GM18520 (cell line): ENCODE measurements at regions not wholly inside any gene's neighbourhood (a gene's known extent, or its start where the extent isn't known, plus 50 kb on each side); places are given as distances from the start of the nearest gene placed in this dataset.

Experiments
- ATAC-seq: cut with Tn5 transposase; IDR thresholded peaks from one replicate; pipeline ENCODE4 v1.9.1; 2021; ENCODE audit not compliant: unreplicated experiment

DNA sequence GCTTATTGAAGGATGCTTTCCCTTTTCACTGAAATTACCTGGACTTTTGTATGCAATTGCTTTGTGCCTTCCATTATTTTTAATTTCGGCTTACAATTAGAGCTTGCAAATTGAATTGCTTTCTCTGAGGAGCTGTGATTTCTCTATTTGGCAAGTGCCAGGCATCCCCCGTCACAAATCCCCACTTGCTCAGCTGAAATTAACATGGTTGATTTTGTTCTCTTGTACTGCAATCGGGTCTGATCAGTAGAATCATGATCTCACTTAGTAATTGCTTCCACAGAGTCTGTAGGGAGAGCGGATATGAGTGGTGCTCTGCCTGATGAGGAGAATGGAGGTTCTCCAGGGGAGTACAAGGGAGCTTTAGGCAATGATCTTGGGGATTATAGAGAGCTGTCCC, 495.5 kb upstream of the SGCD start:
- ATAC-seq = no peak

- no peak for ATAC-seq
Observed at GRCh38 chr5:155833287-155833686, 493.7 kb upstream of the SGCD start.

- ATAC-seq = no peak
Observed at GRCh38 chr5:155834271-155834975, 492.5 kb upstream of the SGCD start.

DNA sequence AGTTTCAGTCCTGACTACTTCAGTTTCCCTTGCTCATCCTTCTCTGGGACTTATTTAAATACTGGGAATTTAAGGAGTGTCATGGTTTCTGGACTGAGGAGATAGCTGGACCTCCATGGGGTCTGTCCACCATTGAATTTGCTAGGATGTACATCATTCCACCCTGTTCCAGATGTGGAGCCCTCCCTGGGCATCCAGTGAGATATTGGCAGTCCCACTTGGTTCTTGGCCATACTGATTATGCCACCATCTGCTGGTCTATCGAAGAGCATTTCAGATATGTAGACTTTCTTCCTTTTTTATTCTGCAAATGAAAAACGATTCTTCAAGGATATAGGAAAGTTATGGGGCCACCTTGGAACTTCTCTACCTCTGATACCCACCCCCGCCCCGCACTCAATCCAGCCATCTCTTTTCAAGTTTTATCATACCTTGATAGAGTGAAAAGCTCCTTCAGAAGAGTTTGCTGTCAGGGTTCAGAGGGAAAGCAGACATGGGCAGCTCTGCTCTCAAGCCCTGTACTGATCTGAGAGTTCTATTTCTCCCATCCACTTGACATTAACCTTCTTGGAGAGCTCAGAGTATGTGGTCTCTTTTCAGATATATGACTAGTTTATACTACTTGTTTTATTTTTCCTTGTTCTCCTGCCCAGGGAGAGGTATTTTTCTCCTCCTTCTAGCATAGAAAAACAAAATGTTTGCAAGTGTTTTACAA, 490.7 kb upstream of the SGCD start:
- no peak for ATAC-seq

DNA sequence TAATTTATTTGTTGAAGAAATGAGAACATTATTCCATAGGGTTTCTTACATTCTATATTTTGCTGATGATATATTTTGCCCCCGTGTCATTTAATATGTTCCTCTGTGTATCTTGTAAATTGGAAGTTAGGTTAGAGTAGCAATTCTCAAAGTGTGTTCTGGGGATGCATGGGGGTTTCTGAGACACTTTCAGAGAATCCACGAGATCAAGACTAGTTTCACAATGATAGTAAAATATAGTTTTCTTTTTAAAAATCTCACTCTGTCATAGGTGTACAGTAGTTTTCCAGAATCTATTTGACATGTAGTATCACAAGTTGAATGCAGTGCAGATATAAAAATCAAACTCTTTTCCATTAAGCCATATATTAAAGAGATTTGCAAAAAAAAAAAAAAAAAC, 488.6 kb upstream of the SGCD start:
- no peak for ATAC-seq

GRCh38 chr5:155839251-155840037, 487.5 kb upstream of the SGCD start:
- no peak for ATAC-seq

DNA sequence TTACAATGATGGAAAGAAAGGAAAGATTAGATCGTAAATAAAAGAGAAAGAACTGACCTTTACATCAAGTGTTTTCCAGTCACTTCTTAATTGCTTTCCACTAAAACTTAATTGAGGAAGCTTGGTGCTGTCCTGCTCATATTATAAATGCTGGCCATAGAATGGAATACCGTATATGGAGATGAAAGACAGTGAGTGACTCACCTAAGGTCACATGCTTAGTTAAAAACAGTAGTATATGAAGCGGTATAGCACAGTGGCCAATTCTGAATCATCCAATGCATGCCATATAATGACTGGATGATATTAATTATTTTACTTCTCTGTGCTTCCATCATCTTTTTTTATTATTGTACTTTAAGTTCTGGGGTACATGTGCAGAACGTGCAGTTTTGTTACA, 482.4 kb upstream of the SGCD start:
- no peak for ATAC-seq

GRCh38 chr5:155850370-155850769, 476.6 kb upstream of the SGCD start:
- no peak for ATAC-seq

DNA sequence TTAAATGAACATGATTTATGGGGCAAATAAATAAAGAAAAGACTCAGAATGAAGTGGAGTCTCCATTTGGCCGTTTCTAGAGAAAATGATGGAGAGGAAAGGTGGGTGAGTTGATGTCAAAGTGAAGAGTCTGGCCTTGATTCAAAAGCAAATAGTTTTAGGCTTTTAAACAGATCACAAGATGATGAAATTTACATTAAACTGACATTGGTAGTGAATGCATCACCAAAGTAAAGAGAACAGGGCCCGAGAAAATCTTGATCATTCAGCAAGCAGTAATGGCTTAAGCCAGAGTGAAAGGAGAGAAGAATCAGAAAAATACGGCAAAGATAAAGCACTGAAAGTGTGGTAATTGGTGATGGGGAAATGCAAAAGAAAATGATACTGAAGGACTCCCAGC, 460.0 kb upstream of the SGCD start:
- ATAC-seq = no peak

DNA sequence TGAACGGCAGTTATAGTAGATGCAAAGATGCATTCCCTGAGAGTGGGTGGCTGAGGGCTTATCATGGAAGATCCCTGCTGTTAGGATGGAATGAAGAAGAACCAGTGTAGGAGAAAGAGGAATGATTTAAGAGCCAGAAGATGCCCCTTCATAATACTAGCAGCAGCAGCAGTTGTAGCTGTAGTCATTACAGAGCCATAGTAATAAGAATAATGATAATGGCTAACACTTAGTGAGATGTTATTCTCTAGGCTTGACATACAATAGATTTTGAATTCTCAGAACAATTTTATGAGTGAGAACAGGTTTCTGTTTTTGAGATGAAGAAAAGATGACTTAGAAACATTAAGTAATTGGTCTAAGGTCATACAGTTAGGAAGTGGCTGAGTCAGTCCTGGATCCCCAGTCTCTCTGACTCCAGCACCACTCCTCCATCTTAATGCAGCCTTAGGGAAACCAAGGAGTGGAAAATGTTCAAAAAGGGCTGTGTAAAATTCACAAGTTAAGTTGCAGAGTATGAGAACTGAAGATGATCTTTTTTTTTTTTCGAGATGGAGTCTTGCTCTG, 459.4 kb upstream of the SGCD start:
- ATAC-seq = no peak

DNA sequence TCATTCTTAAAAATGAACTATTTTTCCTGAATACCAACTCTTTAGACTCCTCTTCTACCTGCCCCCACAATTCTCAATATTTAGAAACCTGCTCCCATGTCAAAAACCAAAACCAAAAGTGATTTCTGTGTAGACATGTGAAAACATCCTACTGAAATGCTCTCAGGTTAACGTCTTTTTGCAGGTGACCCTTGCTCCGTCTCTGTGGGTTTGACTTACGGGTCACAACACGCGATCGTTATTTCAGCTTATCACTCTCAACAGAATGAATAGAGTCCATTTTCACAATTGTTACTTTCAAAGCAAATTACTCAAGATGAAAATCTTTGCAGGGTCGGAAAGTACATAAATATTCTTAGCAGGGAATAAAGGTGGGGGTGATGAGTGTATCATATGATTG, 456.3 kb upstream of the SGCD start:
- no peak for ATAC-seq

DNA sequence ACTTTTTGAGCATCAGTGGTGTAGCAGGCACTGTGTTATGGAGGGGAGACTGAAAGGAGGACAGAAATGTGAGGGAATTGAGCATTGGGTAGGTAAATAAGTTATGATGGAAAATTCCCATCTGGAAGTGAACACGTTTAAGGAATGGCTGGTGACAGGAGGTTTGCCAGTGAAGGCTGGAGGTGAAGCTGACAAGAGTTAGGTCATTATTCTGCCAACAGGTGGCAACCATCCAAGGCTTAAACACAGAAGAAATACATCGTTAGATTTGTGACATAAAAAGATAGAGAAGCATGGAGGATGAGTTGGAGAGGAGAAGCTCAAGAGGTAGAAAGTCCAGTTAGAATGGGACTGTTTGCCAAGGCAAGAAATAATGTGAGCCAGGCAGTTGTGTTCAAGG, 455.3 kb upstream of the SGCD start:
- no peak for ATAC-seq

DNA sequence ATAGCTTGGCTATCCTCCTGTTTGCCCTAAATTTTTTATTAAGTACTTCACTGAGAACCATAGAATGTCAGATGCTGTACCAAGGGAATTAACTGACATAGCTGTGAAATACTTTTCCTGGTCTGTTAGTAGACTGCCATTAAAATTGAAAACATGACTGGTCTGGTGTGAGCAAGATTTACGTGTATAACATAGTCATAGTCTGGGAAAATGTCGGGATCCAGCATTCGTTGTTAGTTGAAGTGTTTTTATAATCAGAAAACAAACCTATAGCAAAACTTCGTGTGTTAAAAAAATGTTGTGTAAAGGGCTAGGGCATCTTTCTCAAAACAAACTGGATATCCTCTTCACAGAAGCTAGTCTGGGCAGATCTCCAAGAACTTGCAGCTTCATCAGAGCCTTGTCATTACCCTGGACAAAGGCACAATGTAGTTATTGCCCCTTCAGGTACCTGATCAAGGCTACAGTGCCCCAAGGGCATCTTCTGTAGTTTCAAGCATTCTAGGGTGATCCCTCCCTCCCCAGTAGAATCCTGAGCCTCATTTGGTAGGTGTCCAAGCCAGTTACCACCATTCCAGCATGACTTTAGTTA, 454.2 kb upstream of the SGCD start:
- no peak for ATAC-seq

DNA sequence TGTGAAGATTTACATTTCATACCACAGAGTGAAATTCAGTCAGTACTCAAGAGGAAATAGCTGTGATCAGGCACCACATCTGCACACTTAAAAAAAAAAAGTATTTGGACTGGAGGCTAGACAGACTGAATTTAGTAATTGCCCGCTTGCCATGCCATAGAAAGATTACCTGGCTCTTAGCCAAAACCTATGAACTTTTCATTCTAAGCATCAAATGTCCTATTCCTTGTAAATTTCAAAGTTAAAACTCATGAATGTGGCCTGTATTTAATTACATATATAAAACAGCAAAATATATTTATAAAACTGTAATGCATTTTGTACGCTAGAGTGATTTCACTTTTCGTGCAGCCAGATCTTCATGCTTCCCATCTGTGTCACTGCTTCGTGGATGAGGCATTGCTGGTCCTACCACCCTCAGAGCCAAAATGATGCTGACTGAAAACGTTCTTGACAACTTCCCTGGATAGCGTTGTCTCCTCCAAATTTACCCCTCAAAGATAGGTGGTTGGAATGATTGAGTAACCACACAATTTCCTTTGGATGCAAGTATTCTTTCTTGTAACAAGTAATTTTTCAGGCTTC, 447.9 kb upstream of the SGCD start:
- ATAC-seq = no peak

DNA sequence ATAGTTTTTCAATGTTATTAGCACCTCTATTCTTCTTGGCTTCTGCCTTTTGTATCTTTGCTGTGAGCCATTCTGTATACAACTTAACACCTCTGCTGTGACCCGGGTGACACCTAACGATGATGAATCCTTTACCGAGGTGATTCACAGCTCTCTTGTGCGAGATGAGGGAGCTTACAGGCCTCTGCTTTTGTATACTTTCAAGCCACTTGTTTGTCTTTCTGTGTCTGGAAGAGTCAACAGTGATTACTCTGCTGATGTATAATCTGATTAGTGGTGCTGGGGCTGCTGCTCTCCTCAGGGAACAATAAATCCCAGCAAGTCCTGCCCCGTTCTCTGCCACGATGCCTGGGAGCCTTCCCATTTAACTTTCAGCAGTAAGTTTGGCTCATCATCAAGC, 442.9 kb upstream of the SGCD start:
- no peak for ATAC-seq

- no peak for ATAC-seq
Observed at GRCh38 chr5:155885199-155885598, 441.8 kb upstream of the SGCD start.

DNA sequence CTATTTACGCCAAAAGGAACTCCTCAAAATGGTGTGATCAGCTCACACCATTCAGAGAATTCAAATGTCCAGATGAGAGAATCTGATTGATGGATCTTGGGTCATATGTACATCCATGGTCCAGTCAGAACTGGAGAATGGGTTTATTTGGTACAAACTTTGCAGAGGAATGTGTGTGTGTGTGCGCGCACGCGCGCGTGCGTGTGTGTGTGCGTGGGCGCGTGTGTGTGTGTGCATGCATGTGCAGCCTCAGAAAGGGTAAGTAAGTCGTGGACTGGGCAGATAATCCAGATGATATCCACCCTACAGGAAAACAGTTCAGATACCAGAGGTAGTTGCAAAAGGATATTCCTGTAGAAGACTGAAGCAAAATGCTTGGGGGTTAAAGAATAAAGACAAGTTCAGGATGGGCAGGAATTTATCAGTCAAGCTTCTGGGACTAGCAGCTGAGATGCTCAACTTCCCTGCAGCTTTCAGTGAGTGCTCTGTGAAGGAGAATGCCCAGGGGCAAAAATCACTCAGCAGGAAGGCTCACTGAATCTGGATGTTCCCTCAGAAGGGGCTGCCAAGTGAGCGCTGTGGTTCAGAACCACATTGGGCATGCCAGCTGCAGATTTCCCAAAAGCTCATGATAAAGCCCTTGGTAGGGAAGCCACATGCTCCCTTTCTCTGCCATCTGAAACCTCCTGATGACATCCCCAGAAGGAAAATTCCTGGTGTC, 440.5 kb upstream of the SGCD start:
- no peak for ATAC-seq

- ATAC-seq = no peak
Observed at GRCh38 chr5:155895484-155895883, 431.5 kb upstream of the SGCD start.

GRCh38 chr5:155897761-155898160, 429.2 kb upstream of the SGCD start:
- ATAC-seq = no peak

- ATAC-seq = no peak
Observed at GRCh38 chr5:155898284-155898683, 428.7 kb upstream of the SGCD start.
